ENCODE measurements at regions not wholly inside any gene's neighbourhood (a gene's known extent, or its start where the extent isn't known, plus 50 kb on each side); places are given as distances from the start of the nearest gene placed in this dataset.
A peak's percentile ranks its signal among the peaks of the same experiment; 100 is the strongest.

- H3K4me3 ChIP-seq (ENCODE audit: low read depth, low read length), result no peak overlapping the region
- ChIA-PET POLR2A (no interaction called here), CTCF (interaction anchor here (1.3 kb wide), 1 partner anchor 17 kb away, joined by 4 read pairs; no protein-coding TSS in a partner anchor)
- no peak for DNase-seq (ENCODE audit: low read depth, low spot score)
- TF ChIP-seq CTCF (IDR thresholded peaks at IDR 0.05; ENCODE audit: insufficient read depth, low read length, missing control alignments), result no peak
These were observed 119.9 kb upstream of the GAP43 start for GRCh38 chr3:115503394-115503793.

GRCh38 chr3:115508562-115508961 lies 114.7 kb upstream of the GAP43 start:
- H3K4me3 ChIP-seq (ENCODE audit: low read depth, low read length), result no peak overlapping the region
- CTCF ChIA-PET, result interaction anchor here (1.0 to 1.3 kb wide), 2 partner anchors 8 to 10 kb away, joined by 3 to 4 read pairs; no protein-coding TSS in a partner anchor
- POLR2A ChIA-PET, result no interaction called here
- no peak for DNase-seq (ENCODE audit: low read depth, low spot score)
- TF ChIP-seq CTCF (IDR thresholded peaks at IDR 0.05; ENCODE audit: insufficient read depth, low read length, missing control alignments), result no peak

GRCh38 chr3:115512565-115513415 lies 110.5 kb upstream of the GAP43 start:
- TF ChIP-seq CTCF (IDR thresholded peaks at IDR 0.05; ENCODE audit: insufficient read depth, low read length, missing control alignments), result no peak
- POLR2A ChIA-PET, result no interaction called here
- CTCF ChIA-PET, result interaction anchor here (1.3 to 1.4 kb wide), 2 partner anchors 181 to 295 kb away, joined by 3 to 4 read pairs; no protein-coding TSS in a partner anchor
- peak overlapping the region; percentile 56 for H3K4me3 ChIP-seq (ENCODE audit: low read depth, low read length)
- no peak for DNase-seq (ENCODE audit: low read depth, low spot score)

DNA sequence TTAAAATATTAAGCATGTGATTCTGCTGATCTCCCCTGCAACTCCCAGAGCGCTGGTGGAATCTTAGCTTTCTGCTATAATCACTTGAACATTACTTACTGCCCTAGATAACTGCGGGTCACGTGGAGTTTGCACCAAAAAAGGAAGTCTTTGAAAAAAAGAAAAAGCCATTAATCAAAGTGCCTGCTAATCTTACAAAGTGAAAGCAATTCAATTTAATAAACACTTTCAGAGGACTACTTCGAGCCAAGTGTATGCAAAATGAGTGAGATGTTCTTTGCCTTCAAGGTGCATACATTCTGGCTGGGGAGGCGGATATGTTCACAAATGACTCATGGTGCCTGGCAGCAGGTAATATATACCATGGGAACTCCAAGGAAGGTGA lies 109.9 kb upstream of the GAP43 start:
- peak overlapping the region; percentile 56 for H3K4me3 ChIP-seq (ENCODE audit: low read depth, low read length)
- CTCF ChIA-PET, result interaction anchor here (1.4 kb wide), 1 partner anchor 296 kb away, joined by 4 read pairs; no protein-coding TSS in a partner anchor

GRCh38 chr3:115517457-115518050 lies 105.8 kb upstream of the GAP43 start:
- no peak for TF ChIP-seq CTCF (IDR thresholded peaks at IDR 0.05; ENCODE audit: insufficient read depth, low read length, missing control alignments)
- H3K4me3 ChIP-seq (ENCODE audit: low read depth, low read length), result no peak overlapping the region
- CTCF ChIA-PET, result interaction anchor here (1.2 kb wide), 1 partner anchor 9 kb away, joined by 3 read pairs; no protein-coding TSS in a partner anchor
- no peak for DNase-seq (ENCODE audit: low read depth, low spot score)
- POLR2A ChIA-PET, result no interaction called here

More for the DNA sequence above, 109.9 kb upstream of the GAP43 start:
- no peak for DNase-seq (ENCODE audit: low read depth, low spot score)
- no peak for TF ChIP-seq CTCF (IDR thresholded peaks at IDR 0.05; ENCODE audit: insufficient read depth, low read length, missing control alignments)
- POLR2A ChIA-PET, result no interaction called here

All from AG04449 (cell line).